Activated naive CD4-positive, alpha-beta T cell (primary cell): ENCODE measurements at regions not wholly inside any gene's neighbourhood (a gene's known extent, or its start where the extent isn't known, plus 50 kb on each side); places are given as distances from the start of the nearest gene placed in this dataset.

Experiments used
- DNase-seq, 4 experiments: peaks; one replicate each; lab custom pipeline; 2025; lab: John Stamatoyannopoulos, UW

- DNase-seq = no peak
Observed at GRCh38 chr1:10848109-10848684, 51.8 kb upstream of the CASZ1 start.

- DNase-seq = no peak
Observed at GRCh38 chr1:10850026-10850425, 53.6 kb upstream of the CASZ1 start.

GRCh38 chr1:10851024-10852013 is 54.9 kb upstream of the CASZ1 start:
- DNase-seq = no peak

- no peak for DNase-seq
Observed at GRCh38 chr1:10852018-10852417, 55.6 kb upstream of the CASZ1 start.

GRCh38 chr1:10852486-10852885 is 56.0 kb upstream of the CASZ1 start:
- DNase-seq = no peak

GRCh38 chr1:10852998-10853520 is 56.6 kb upstream of the CASZ1 start:
- no peak for DNase-seq

GRCh38 chr1:10853701-10854100 is 57.3 kb upstream of the CASZ1 start:
- DNase-seq = no peak

- no peak for DNase-seq
Observed at GRCh38 chr1:10854856-10855459, 58.5 kb upstream of the CASZ1 start.

GRCh38 chr1:10856176-10856683 is 59.8 kb upstream of the CASZ1 start:
- no peak for DNase-seq

- DNase-seq = no peak
Observed at GRCh38 chr1:10856863-10857598, 60.6 kb upstream of the CASZ1 start.

GRCh38 chr1:10857687-10858086 is 61.2 kb upstream of the CASZ1 start:
- DNase-seq = no peak

GRCh38 chr1:10860218-10860617 is 63.8 kb upstream of the CASZ1 start:
- no peak for DNase-seq

GRCh38 chr1:10860682-10861081 is 64.2 kb upstream of the CASZ1 start:
- no peak for DNase-seq

- DNase-seq = no peak
Observed at GRCh38 chr1:10861822-10862221, 65.4 kb upstream of the CASZ1 start.

- no peak for DNase-seq
Observed at GRCh38 chr1:10862743-10863335, 66.4 kb upstream of the CASZ1 start.

- no peak for DNase-seq
Observed at GRCh38 chr1:10863886-10864285, 67.4 kb upstream of the CASZ1 start.

GRCh38 chr1:10864776-10865175 is 68.3 kb upstream of the CASZ1 start:
- DNase-seq = no peak

GRCh38 chr1:10865518-10866320 is 69.3 kb upstream of the CASZ1 start:
- DNase-seq = no peak

- DNase-seq = no peak
Observed at GRCh38 chr1:10866321-10867093, 70.1 kb upstream of the CASZ1 start.
